GM10266 (cell line): ENCODE measurements at regions not wholly inside any gene's neighbourhood (a gene's known extent, or its start where the extent isn't known, plus 50 kb on each side); places are given as distances from the start of the nearest gene placed in this dataset.
"Not testable (repeated sequence)": the region's sequence is repeated elsewhere in the genome, so short reads cannot be mapped to it uniquely, and the experiment has no call there.

Experiments
- DNase-seq: peaks from one replicate; pipeline ENCODE4 v3.0.0; 2012; ENCODE audit errors: extremely low spot score
- TF ChIP-seq, protein P1 (sequence below): IDR thresholded peaks from 2 replicates; pipeline ENCODE4 v1.5.1; 2012; ENCODE audit warnings: mild to moderate bottlenecking, low read depth; ENCODE audit not compliant: control insufficient read depth, insufficient read depth; ENCODE audit errors: missing control alignments

DNA sequence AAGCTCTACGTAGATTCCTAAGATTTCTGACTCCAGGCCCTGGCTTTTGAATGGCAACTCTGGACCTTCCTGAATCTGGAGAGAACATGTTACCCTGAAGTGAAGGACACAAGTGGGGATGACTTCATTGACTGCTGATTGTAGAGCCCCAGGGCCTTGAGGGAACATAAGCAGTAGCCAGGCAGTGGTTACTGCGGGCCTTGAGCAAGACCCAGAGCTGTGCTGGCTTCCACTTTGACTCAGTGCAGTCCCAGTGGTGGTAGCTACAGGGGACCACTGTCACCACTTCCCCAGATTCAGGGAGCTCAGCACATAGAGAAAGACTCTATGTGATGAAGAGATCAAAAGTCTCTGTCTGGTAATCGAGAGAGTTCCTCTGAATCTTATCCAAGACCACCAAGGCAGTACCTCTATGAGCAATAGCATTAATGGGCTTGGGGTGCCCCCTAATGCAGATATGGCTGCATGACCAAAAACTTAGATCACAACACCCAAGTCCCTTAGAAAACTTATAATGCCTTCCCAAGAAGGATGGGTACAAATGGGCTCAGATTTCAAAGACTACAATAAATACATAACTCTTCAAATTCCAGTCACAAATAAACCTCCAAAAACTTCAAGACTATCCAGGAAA, 1278.3 kb downstream of the AMY1C start:
- TF ChIP-seq, protein P1, sequence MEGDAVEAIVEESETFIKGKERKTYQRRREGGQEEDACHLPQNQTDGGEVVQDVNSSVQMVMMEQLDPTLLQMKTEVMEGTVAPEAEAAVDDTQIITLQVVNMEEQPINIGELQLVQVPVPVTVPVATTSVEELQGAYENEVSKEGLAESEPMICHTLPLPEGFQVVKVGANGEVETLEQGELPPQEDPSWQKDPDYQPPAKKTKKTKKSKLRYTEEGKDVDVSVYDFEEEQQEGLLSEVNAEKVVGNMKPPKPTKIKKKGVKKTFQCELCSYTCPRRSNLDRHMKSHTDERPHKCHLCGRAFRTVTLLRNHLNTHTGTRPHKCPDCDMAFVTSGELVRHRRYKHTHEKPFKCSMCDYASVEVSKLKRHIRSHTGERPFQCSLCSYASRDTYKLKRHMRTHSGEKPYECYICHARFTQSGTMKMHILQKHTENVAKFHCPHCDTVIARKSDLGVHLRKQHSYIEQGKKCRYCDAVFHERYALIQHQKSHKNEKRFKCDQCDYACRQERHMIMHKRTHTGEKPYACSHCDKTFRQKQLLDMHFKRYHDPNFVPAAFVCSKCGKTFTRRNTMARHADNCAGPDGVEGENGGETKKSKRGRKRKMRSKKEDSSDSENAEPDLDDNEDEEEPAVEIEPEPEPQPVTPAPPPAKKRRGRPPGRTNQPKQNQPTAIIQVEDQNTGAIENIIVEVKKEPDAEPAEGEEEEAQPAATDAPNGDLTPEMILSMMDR, result peak; percentile 48

DNA sequence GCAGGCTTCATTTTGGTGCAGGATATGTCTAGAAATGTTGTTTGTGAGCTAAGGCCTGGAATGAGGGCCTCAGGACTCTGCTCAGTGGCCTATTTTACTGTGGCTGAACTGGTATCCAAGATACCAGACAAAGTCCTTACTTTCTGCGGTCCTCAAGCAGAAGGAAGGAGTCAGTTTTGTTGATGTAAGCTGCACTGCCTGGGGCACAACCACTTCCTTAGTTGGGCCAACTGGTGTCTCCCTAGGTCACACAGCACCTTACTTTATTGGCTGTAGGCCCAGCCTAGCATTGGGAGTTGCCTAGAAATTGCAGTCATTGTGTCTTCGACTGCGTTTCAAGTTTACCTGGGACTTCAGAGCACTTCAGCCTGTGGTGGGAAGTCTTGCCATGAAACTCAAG, 1322.7 kb downstream of the AMY1C start:
- TF ChIP-seq, protein P1, result no peak
- no peak for DNase-seq

More for the DNA sequence above, 1278.3 kb downstream of the AMY1C start:
- DNase-seq, result no peak

DNA sequence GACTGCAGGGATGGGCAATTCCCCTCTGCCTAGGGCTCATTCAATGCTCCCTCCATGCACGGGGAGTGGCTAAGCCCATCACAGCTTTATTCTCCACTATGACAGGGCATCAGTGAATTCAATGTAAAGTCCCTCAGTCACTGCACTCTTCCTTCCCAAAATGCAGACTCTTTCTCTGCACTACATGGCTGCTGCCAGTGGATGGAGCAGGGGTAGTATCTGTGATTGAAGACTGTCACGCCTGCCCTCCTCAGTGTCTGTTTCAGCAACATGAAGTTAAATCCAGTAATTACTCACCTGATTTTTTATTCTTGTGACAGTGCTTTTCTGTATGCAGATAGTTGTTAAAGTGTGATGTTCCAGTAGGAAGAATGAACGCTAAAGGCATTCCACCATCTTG, 1323.2 kb downstream of the AMY1C start:
- DNase-seq, result no peak
- TF ChIP-seq, protein P1, result no peak

DNA sequence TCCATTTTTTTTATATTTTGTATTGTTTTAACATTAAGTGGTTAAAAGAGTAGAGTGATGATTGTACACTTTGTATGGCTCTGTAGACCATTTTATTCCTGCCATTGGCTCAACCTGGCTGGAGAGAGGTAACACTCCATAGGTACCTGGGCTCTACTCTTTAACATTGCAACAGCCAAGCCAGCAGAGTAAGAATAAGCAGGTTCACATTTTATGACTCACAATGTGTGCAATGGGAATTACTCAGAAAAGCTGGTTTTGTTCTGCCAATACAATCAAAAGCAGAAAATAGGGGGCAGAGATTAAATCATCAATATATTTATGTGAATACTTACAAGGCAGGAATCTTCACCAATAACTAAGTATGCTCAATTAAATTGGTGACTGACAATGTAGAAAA, 1324.0 kb downstream of the AMY1C start:
- TF ChIP-seq, protein P1, result no peak
- DNase-seq, result no peak

DNA sequence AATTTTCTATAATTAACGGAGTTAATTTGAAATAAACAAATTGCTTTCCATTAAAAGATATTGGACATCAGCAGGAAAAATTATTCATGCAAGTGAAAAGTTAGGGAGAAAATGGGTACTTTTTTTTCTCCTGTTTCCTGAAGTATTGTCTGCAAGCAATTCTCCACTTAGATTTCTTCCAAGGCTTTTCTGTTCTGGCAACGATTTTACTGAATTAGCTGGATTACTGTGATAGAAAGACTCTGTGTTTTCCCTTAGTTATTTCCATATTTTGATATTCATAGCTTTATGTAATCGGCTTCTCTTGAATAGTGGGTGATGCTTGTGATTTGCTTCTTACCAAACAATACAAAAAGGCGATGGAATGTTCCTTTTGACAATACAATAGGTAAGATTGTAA, 1333.9 kb downstream of the AMY1C start:
- no peak for DNase-seq
- TF ChIP-seq, protein P1, result no peak

DNA sequence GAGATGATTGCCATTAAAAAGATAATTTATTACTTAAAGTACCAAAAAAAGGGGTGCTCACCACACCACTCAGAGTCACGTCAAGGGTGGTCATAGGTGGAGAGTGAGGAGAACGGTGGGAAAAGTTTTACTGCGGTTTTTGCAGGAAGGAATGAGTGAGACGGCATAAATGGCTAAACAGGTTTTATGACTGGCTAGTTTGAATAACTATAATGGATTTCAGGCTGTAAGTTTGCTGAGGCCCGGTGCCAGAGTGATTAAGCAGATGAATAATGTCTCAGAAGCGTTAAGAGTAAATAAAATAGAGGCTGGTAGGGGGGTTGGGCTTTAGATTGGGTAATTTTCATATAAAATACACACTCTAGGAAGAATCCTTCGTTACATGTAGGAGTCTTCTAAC, 1337.8 kb downstream of the AMY1C start:
- no peak for DNase-seq
- TF ChIP-seq, protein P1, result no peak

DNA sequence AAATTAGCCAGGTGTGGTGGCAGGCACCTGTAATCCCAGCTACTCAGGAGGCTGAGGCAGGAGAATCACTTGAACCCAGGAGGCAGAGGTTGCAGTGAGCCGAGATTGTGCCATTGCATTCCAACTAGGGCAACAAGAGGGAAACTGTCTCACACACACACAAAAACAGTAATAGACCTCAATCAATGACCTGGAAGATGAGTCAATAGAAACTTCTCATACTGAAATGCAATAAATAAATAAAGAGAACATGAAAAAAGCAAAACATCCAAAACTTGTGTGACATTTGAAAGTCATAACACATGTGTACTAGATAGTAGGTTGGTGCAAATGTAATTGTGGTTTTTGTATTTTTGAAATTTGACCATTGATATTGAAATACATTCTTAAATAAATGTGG, 1338.5 kb downstream of the AMY1C start:
- no peak for DNase-seq
- TF ChIP-seq, protein P1, result no peak

DNA sequence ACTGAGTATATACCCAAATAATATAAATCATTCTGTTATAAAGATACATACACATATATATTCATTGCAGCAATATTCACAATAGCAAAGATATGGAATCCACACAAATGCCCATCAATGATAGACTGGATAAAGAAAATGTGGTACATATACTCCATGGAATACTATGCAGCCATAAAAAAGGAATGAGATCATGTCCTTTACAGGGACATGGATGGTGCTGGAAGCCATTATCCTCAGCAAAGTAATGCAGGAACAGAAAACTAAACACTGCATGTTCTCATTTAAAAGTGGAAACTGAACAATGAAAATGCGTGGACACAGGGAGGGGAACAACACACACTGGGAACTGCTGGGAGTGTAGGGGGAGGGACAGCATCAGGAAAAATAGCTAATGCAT, 1344.2 kb downstream of the AMY1C start:
- not testable (repeated sequence) for DNase-seq
